Activated CD4-positive, alpha-beta T cell treated with anti-CD3 and anti-CD28 coated beads for 36 hours (primary cell): ENCODE measurements at regions not wholly inside any gene's neighbourhood (a gene's known extent, or its start where the extent isn't known, plus 50 kb on each side); places are given as distances from the start of the nearest gene placed in this dataset.
"Not testable (repeated sequence)": the region's sequence is repeated elsewhere in the genome, so short reads cannot be mapped to it uniquely, and the experiment has no call there.

Source experiments
- ATAC-seq: fragments of 200-7000 bp; cut with Tn5 transposase; one replicate; pipeline ENCODE4 v1.10.0; 2021; ENCODE audit warnings: mild to moderate bottlenecking, moderate library complexity
- CTCF ChIA-PET: fragments of 350-600 bp; sonication (Branson Sonifier 250); formaldehyde crosslinking; loops from one replicate; lab custom pipeline; 2021; ENCODE audit warnings: antibody characterized with exemption; lab: Charles Lee
- POLR2A ChIA-PET: fragments of 350-600 bp; sonication (Branson Sonifier 250); formaldehyde crosslinking; loops from one replicate; lab custom pipeline; 2021; ENCODE audit warnings: antibody characterized with exemption, inconsistent platforms; lab: Charles Lee
- DNase-seq: peaks from one replicate; pipeline ENCODE4 v3.0.0-alpha.2; 2020
- H3K27ac Mint-ChIP-seq: one replicate; pipeline ENCODE4 v1.8.0; 2021; ENCODE audit warnings: mixed read lengths
- H3K27me3 Mint-ChIP-seq: one replicate; pipeline ENCODE4 v1.8.0; 2021; ENCODE audit warnings: mixed read lengths
- H3K36me3 Mint-ChIP-seq: one replicate; pipeline ENCODE4 v1.8.0; 2021; ENCODE audit warnings: low read depth, mixed read lengths
- H3K4me1 Mint-ChIP-seq: one replicate; pipeline ENCODE4 v1.8.0; 2021; ENCODE audit warnings: mixed read lengths
- H3K4me3 Mint-ChIP-seq: one replicate; pipeline ENCODE4 v1.8.0; 2021; ENCODE audit warnings: mild to moderate bottlenecking, moderate library complexity, mixed read lengths
- H3K9me3 Mint-ChIP-seq: one replicate; pipeline ENCODE4 v1.8.0; 2021; ENCODE audit warnings: low read depth, mixed read lengths
- intact Hi-C, 2 experiments: fragments of 100-400 bp; cut with DNase I in 1 of 2; cut with micrococcal nuclease in 1 of 2; formaldehyde crosslinking; loops; one replicate each; pipeline versions ENCODE4 v1.14.2 to v1.15.1; 2022 to 2024; cut with DNase I, micrococcal nuclease

GRCh38 chr1:121544500-121544899 is 359.7 kb downstream of the SRGAP2C start:
- Mint-ChIP-seq H3K36me3 (no peaks in the 10 kb centered on the region), H3K4me3 (no peak overlapping the region)

DNA sequence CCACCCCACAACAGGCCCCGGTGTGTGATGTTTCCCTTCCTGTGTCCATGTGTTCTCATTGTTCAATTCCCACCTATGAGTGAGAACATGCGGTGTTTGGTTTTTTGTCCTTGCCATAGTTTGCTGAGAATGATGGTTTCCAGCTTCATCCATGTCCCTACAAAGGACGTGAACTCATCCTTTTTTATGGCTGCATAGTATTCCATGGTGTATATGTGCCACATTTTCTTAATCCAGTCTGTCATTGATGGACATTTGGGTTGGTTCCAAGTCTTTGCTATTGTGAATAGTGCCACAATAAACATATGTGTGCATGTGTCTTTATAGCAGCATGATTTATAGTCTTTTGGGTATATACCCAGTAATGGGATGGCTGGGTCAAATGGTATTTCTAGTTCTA is 361.1 kb downstream of the SRGAP2C start:
- CTCF ChIA-PET: not testable (repeated sequence)

More at GRCh38 chr1:121544500-121544899, 359.7 kb downstream of the SRGAP2C start:
- DNase-seq: no peak
- intact Hi-C loops: no loop called here
- Mint-ChIP-seq H3K4me1 (peaks cover 7% of the 10 kb centered on the region), H3K27me3 (no peaks in the 10 kb centered on the region), H3K9me3 (no peaks in the 10 kb centered on the region), H3K27ac (no peak overlapping the region)
- ChIA-PET CTCF (no interaction called here), POLR2A (no interaction called here)
- no peak for ATAC-seq

GRCh38 chr1:121546830-121547591 is 362.2 kb downstream of the SRGAP2C start:
- CTCF ChIA-PET: no interaction called here
- Mint-ChIP-seq H3K36me3 (no peaks in the 10 kb centered on the region), H3K4me3 (no peak overlapping the region), H3K9me3 (no peaks in the 10 kb centered on the region), H3K4me1 (peaks cover 21% of the 10 kb centered on the region), H3K27ac (no peak overlapping the region), H3K27me3 (no peaks in the 10 kb centered on the region)
- no peak for ATAC-seq
- DNase-seq: no peak
- POLR2A ChIA-PET: no interaction called here
- intact Hi-C loops: no loop called here

More for the DNA sequence above, 361.1 kb downstream of the SRGAP2C start:
- H3K4me1 Mint-ChIP-seq: peaks cover 12% of the 10 kb centered on the region
- intact Hi-C loops, POLR2A ChIA-PET, ATAC-seq, H3K36me3 Mint-ChIP-seq, H3K27me3 Mint-ChIP-seq, H3K9me3 Mint-ChIP-seq, H3K4me3 Mint-ChIP-seq, H3K27ac Mint-ChIP-seq, DNase-seq: not testable (repeated sequence)

GRCh38 chr1:121547726-121548125 is 363.0 kb downstream of the SRGAP2C start:
- POLR2A ChIA-PET, H3K9me3 Mint-ChIP-seq, H3K4me3 Mint-ChIP-seq, H3K36me3 Mint-ChIP-seq, CTCF ChIA-PET, intact Hi-C loops, H3K27ac Mint-ChIP-seq, ATAC-seq, H3K27me3 Mint-ChIP-seq, DNase-seq: not testable (repeated sequence)
- peaks cover 28% of the 10 kb centered on the region for H3K4me1 Mint-ChIP-seq

- H3K4me3 Mint-ChIP-seq, H3K9me3 Mint-ChIP-seq, H3K27me3 Mint-ChIP-seq, ATAC-seq, POLR2A ChIA-PET, H3K36me3 Mint-ChIP-seq, intact Hi-C loops, H3K27ac Mint-ChIP-seq: not testable (repeated sequence)
- DNase-seq: peak; percentile 11
- CTCF ChIA-PET: interaction anchor here (1.2 kb wide), 1 partner anchor 9 kb away, joined by 3 read pairs; no protein-coding TSS in a partner anchor
- peaks cover 45% of the 10 kb centered on the region for H3K4me1 Mint-ChIP-seq
These were observed 366.0 kb downstream of the SRGAP2C start for GRCh38 chr1:121550817-121551216.

GRCh38 chr1:121551491-121551890 is 366.7 kb downstream of the SRGAP2C start:
- ATAC-seq: peak; percentile 51
- intact Hi-C loops, H3K27me3 Mint-ChIP-seq, POLR2A ChIA-PET, DNase-seq, H3K9me3 Mint-ChIP-seq, H3K4me3 Mint-ChIP-seq, H3K27ac Mint-ChIP-seq, H3K36me3 Mint-ChIP-seq: not testable (repeated sequence)
- peaks cover 47% of the 10 kb centered on the region for H3K4me1 Mint-ChIP-seq
- CTCF ChIA-PET: interaction anchor here (1.2 kb wide), 1 partner anchor 8 kb away, joined by 3 read pairs; no protein-coding TSS in a partner anchor

GRCh38 chr1:121556560-121556959 is 371.8 kb downstream of the SRGAP2C start:
- DNase-seq: not testable (repeated sequence)

DNA sequence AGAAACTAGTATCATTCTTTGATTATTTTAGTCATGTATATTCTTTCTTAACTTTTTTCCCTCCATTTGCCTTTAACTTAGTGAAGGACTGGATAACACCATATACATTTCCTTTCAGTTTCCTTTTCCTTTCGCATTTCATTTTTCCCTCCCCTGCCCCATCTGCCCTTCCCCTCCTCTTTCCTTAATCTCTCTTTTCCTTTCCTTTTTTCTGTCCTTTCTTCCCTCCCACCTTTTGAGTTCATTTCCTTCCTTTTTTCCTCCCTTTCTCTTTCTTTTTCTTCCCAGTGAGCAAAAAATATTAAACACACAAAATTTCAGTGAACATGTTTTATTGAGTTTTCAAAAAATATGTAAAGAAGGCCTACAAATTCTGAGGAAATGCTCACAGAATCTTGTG is 373.3 kb downstream of the SRGAP2C start:
- intact Hi-C loops, H3K27me3 Mint-ChIP-seq, H3K36me3 Mint-ChIP-seq, H3K9me3 Mint-ChIP-seq, POLR2A ChIA-PET, CTCF ChIA-PET, ATAC-seq, DNase-seq, H3K4me3 Mint-ChIP-seq: not testable (repeated sequence)
- peak overlapping the region; percentile 42 for H3K27ac Mint-ChIP-seq
- H3K4me1 Mint-ChIP-seq: peaks cover 21% of the 10 kb centered on the region

More at GRCh38 chr1:121556560-121556959, 371.8 kb downstream of the SRGAP2C start:
- POLR2A ChIA-PET, H3K27me3 Mint-ChIP-seq, ATAC-seq, H3K27ac Mint-ChIP-seq, CTCF ChIA-PET, H3K36me3 Mint-ChIP-seq, H3K9me3 Mint-ChIP-seq, H3K4me3 Mint-ChIP-seq, intact Hi-C loops: not testable (repeated sequence)
- peaks cover 35% of the 10 kb centered on the region for H3K4me1 Mint-ChIP-seq

DNA sequence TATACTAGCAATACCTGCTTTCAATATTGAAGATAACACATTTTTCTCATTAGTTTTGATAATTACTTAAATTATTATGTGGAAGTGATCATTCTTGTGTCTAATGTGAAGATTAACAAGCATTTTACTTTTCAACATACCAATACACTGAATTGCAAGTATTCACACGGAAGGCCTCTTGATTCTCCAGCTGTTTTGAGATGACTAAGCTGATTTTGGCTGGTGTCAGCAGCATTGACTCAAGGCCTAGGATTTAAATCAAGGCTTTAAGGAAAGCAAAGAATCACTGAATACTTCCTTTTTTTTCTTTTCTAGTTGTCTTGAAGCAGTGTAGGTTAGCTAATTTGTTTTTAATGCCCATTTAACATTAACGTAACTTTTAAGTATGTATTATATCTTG is 373.7 kb downstream of the SRGAP2C start:
- no peaks in the 10 kb centered on the region for H3K27me3 Mint-ChIP-seq

DNA sequence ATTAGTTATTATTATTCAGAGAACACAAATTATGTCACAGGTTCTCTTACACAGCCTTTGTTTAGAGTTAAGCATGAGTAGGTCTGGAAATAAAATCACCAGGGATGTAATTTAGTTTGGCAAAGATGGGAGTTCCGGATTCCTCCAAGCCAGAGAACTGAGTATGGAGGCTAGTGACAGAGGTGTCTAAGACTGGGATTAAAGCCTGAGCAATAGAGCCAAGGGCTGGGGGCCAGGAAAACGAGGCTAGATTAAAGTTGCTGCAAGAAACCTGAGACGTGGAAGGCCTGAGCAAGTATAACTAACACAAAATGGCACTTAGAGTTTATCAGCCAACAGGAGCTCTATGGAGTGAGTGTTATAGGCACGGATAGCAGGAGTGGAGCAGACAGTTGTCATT is 381.6 kb downstream of the SRGAP2C start:
- Mint-ChIP-seq H3K4me3 (no peak overlapping the region), H3K36me3 (no peaks in the 10 kb centered on the region), H3K27ac (no peak overlapping the region), H3K27me3 (no peaks in the 10 kb centered on the region), H3K9me3 (no peaks in the 10 kb centered on the region), H3K4me1 (peaks cover 8% of the 10 kb centered on the region)
- POLR2A ChIA-PET: no interaction called here
- CTCF ChIA-PET: no interaction called here
- no peak for ATAC-seq
- DNase-seq: no peak
- intact Hi-C loops: no loop called here

More for the DNA sequence above, 373.7 kb downstream of the SRGAP2C start:
- POLR2A ChIA-PET: no interaction called here
- Mint-ChIP-seq H3K36me3 (peaks cover 3% of the 10 kb centered on the region), H3K4me3 (no peak overlapping the region), H3K27ac (no peak overlapping the region), H3K4me1 (peaks cover 18% of the 10 kb centered on the region), H3K9me3 (no peaks in the 10 kb centered on the region)
- intact Hi-C loops: no loop called here
- DNase-seq: no peak
- CTCF ChIA-PET: no interaction called here
- no peak for ATAC-seq

DNA sequence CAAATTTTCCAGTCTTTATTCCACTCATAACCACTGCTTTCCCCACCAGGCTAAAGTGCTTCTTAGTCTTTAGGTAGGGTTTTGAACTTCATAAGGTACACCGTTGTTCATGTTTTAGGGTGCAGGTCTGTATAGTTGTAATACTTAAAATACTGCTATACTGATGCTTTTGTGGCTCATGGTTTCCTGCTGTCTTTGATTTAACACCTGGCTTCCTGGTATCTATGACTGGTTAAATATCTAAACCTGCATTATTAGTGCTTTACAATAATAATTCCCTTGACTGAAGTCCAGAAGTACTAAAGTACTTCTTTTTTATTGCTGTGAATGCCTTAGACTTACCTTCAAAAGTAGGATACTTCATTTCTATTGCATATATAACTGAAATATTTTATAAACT is 384.7 kb downstream of the SRGAP2C start:
- ChIA-PET POLR2A (no interaction called here), CTCF (no interaction called here)
- Mint-ChIP-seq H3K4me3 (no peak overlapping the region), H3K27me3 (no peaks in the 10 kb centered on the region), H3K36me3 (peaks cover 5% of the 10 kb centered on the region), H3K9me3 (no peaks in the 10 kb centered on the region), H3K4me1 (peaks cover 8% of the 10 kb centered on the region), H3K27ac (no peak overlapping the region)
- DNase-seq (no peak), ATAC-seq (no peak)
- intact Hi-C loops: no loop called here

- ATAC-seq, H3K4me1 Mint-ChIP-seq, DNase-seq, H3K27ac Mint-ChIP-seq, H3K4me3 Mint-ChIP-seq, H3K27me3 Mint-ChIP-seq, POLR2A ChIA-PET, intact Hi-C loops, CTCF ChIA-PET, H3K9me3 Mint-ChIP-seq: not testable (repeated sequence)
- peaks cover 12% of the 10 kb centered on the region for H3K36me3 Mint-ChIP-seq
These were observed 389.2 kb downstream of the SRGAP2C start for GRCh38 chr1:121573881-121574504.
